Keratinocyte (primary cell): ENCODE measurements at regions not wholly inside any gene's neighbourhood (a gene's known extent, or its start where the extent isn't known, plus 50 kb on each side); places are given as distances from the start of the nearest gene placed in this dataset.

Source experiments
- DNase-seq: peaks from one replicate; pipeline ENCODE4 v3.0.0-alpha.2; 2011; ENCODE audit warnings: low read depth, missing footprints, low spot score
- FAIRE-seq: peaks from 2 replicates; lab custom pipeline; 2011; peaks lifted over from hg19 to GRCh38; lab: Jason Lieb, UNC
- H2AFZ ChIP-seq: 2 replicates; pipeline ENCODE4 v1.6.0; 2012; ENCODE audit warnings: low read length, control low read depth, inconsistent platforms; ENCODE audit not compliant: control insufficient read depth
- H3K27ac ChIP-seq: 2 replicates; pipeline ENCODE4 v1.5.1; 2011; ENCODE audit warnings: low read length; ENCODE audit not compliant: control insufficient read depth, insufficient read depth
- H3K27me3 ChIP-seq: 3 replicates; pipeline ENCODE4 v1.6.0; 2011; ENCODE audit warnings: low read length; ENCODE audit not compliant: control insufficient read depth, insufficient read depth; ENCODE audit errors: extremely low read depth
- H3K36me3 ChIP-seq, 2 experiments: 2 replicates in 1 of 2; 3 replicates in 1 of 2; pipeline ENCODE4 v1.5.1; 2011; ENCODE audit warnings: low read length in 2 of 2, mild to moderate bottlenecking in 1 of 2; ENCODE audit not compliant: control insufficient read depth in 2 of 2, insufficient read depth in 2 of 2; ENCODE audit errors: extremely low read depth in 1 of 2
- H3K4me1 ChIP-seq: 3 replicates; pipeline ENCODE4 v1.5.1; 2011; ENCODE audit warnings: low read length; ENCODE audit not compliant: control insufficient read depth, insufficient read depth; ENCODE audit errors: extremely low read depth
- H3K4me2 ChIP-seq: 3 replicates; pipeline ENCODE4 v1.6.0; 2011; ENCODE audit warnings: low read depth, low read length; ENCODE audit not compliant: control insufficient read depth, insufficient read depth; ENCODE audit errors: extremely low read depth
- H3K4me3 ChIP-seq, 3 experiments: fragments of 200-600 bp in 1 of 3; sonication (generic) in 1 of 3; 2 replicates in 2 of 3; 3 replicates in 1 of 3; pipeline ENCODE4 v1.5.1; 2011 to 2016; ENCODE audit warnings: low read length in 3 of 3, mild to moderate bottlenecking in 3 of 3, control low read depth in 2 of 3, inconsistent platforms in 1 of 3, low read depth in 1 of 3, mixed read lengths in 1 of 3, mixed run types in 1 of 3, moderate library complexity in 1 of 3; ENCODE audit not compliant: control insufficient read depth in 2 of 3, insufficient read depth in 2 of 3; ENCODE audit errors: extremely low read depth in 1 of 3
- H3K79me2 ChIP-seq: 2 replicates; pipeline ENCODE4 v1.6.0; 2012; ENCODE audit warnings: low read length; ENCODE audit not compliant: control insufficient read depth, insufficient read depth
- H3K9ac ChIP-seq: 3 replicates; pipeline ENCODE4 v1.6.0; 2011; ENCODE audit warnings: low read length; ENCODE audit not compliant: control insufficient read depth, insufficient read depth; ENCODE audit errors: extremely low read depth
- H3K9me1 ChIP-seq: 3 replicates; pipeline ENCODE4 v1.6.0; 2011; ENCODE audit warnings: low read length; ENCODE audit not compliant: control insufficient read depth, insufficient read depth; ENCODE audit errors: extremely low read depth
- H3K9me3 ChIP-seq: 2 replicates; pipeline ENCODE4 v1.5.1; 2012; ENCODE audit warnings: low read depth, low read length; ENCODE audit not compliant: control insufficient read depth
- H4K20me1 ChIP-seq: 3 replicates; pipeline ENCODE4 v1.6.0; 2011; ENCODE audit warnings: low read length; ENCODE audit not compliant: control insufficient read depth, insufficient read depth; ENCODE audit errors: extremely low read depth
- EZH2 ChIP-seq: IDR thresholded peaks from one replicate; pipeline ENCODE4 v1.6.1; 2012; ENCODE audit warnings: inconsistent platforms, mild to moderate bottlenecking, low read length, moderate library complexity
- dilution Hi-C: fragments of 300-500 bp; cut with MboI; formaldehyde crosslinking; loops from one replicate; pipeline ENCODE4 v1.7.0; 2020; ENCODE audit warnings: low sequenced_read_pairs; ENCODE audit not compliant: extremely low pct_ligation_motif_present
- TF ChIP-seq, protein P1 (sequence below), 3 experiments: IDR thresholded peaks in 1 of 3; conservative IDR thresholded peaks in 1 of 3; optimal IDR thresholded peaks in 1 of 3; 2 replicates in 2 of 3; 3 replicates in 1 of 3; pipeline versions ENCODE3 to v1.5.1; 2011; ENCODE audit warnings: low read length in 3 of 3, mild to moderate bottlenecking in 3 of 3, moderate library complexity in 2 of 3, control low read depth in 1 of 3, inconsistent platforms in 1 of 3; ENCODE audit not compliant: insufficient read depth in 2 of 3; ENCODE audit errors: extremely low read depth in 1 of 3

DNA sequence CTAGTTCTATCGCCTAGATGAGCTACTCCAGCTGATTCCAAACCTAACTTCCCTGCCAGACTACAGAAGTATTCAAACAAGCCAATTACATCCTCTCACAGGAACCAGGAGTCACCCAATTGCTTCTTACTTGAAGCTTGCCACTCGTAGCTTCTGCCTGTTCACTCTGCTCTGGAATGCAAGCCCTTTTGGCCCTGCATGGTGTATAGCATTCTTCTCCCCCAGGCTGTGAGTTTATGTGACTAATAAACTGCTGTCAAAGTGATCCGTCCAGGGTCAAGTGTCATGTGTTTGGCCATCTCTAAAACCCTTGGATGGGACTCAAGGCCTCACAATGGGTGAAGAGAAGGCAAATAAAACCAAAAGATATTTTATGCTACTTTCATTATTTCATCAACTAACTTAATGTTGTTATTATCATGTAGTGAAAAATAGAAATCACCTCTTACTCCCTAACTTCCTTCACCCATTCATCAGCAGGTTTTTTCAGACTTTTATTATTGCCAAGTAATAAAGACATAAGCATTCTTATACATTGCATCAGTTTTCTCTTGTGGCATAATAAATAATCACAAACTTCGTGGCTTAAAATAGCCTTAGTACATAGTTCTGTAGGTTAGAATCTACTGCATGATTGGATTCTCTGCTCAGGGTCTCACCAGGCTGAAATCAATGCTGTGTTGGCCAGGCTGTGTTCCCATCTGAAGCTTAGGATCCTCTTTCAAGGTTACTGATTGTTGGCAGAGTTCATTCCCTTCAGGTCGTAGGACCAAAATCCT is 1981.7 kb upstream of the FLRT2 start:
- H2AFZ ChIP-seq, result no peak overlapping the region
- no peaks in the 10 kb centered on the region for H3K27me3 ChIP-seq
- no peak for TF ChIP-seq EZH2
- TF ChIP-seq, protein P1, sequence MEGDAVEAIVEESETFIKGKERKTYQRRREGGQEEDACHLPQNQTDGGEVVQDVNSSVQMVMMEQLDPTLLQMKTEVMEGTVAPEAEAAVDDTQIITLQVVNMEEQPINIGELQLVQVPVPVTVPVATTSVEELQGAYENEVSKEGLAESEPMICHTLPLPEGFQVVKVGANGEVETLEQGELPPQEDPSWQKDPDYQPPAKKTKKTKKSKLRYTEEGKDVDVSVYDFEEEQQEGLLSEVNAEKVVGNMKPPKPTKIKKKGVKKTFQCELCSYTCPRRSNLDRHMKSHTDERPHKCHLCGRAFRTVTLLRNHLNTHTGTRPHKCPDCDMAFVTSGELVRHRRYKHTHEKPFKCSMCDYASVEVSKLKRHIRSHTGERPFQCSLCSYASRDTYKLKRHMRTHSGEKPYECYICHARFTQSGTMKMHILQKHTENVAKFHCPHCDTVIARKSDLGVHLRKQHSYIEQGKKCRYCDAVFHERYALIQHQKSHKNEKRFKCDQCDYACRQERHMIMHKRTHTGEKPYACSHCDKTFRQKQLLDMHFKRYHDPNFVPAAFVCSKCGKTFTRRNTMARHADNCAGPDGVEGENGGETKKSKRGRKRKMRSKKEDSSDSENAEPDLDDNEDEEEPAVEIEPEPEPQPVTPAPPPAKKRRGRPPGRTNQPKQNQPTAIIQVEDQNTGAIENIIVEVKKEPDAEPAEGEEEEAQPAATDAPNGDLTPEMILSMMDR (optimal IDR thresholded peaks at IDR 0.05 in 1 of 3, IDR thresholded peaks at IDR 0.05 in 1 of 3, conservative IDR thresholded peaks at IDR 0.05 in 1 of 3; ENCODE audit: extremely low read depth in 1 of 3, insufficient read depth in 2 of 3, low read length in 3 of 3), result no peak

DNA sequence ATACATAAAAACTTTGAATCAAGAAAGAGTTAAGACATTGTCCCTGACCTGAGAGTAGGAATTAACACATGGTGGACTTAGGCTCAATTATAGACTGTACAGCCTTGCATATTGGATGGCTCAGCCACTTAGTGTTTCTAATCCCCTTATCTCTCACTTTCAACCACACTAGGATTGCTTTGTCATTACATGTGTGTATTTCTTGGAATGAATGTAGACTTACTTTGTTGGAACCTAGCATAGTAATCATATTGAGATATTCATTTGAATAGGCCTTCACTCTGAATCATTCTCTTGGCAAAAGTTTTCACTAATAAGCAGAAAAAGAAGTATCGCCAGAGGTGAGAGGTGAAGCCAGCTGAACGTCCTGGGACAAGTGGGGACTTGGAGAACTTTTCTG is 1973.9 kb upstream of the FLRT2 start:
- Histone ChIP-seq H4K20me1 (no peaks in the 10 kb centered on the region), H3K4me1 (no peaks in the 10 kb centered on the region), H2AFZ (no peak overlapping the region), H3K36me3 (no peaks in the 10 kb centered on the region), H3K4me2 (no peak overlapping the region), H3K27me3 (no peaks in the 10 kb centered on the region), H3K4me3 (no peak overlapping the region), H3K27ac (no peak overlapping the region), H3K79me2 (no peaks in the 10 kb centered on the region), H3K9me1 (no peaks in the 10 kb centered on the region), H3K9ac (no peak overlapping the region), H3K9me3 (no peaks in the 10 kb centered on the region)
- dilution Hi-C loops, result no loop called here
- TF ChIP-seq, protein P1 (optimal IDR thresholded peaks at IDR 0.05 in 1 of 3, IDR thresholded peaks at IDR 0.05 in 1 of 3, conservative IDR thresholded peaks at IDR 0.05 in 1 of 3; ENCODE audit: extremely low read depth in 1 of 3, insufficient read depth in 2 of 3, low read length in 3 of 3), result no peak
- TF ChIP-seq EZH2, result no peak
- FAIRE-seq (no peak), DNase-seq (no peak)

More for the DNA sequence above, 1981.7 kb upstream of the FLRT2 start:
- no peak overlapping the region for H3K4me3 ChIP-seq
- H3K9me3 ChIP-seq, result no peaks in the 10 kb centered on the region
- no peak overlapping the region for H3K27ac ChIP-seq
- no peak overlapping the region for H3K9ac ChIP-seq
- no peaks in the 10 kb centered on the region for H3K4me1 ChIP-seq
- H4K20me1 ChIP-seq, result no peaks in the 10 kb centered on the region
- FAIRE-seq (no peak), DNase-seq (no peak)
- H3K4me2 ChIP-seq, result no peak overlapping the region
- no peaks in the 10 kb centered on the region for H3K9me1 ChIP-seq
- H3K36me3 ChIP-seq, result no peaks in the 10 kb centered on the region
- H3K79me2 ChIP-seq, result no peaks in the 10 kb centered on the region
- dilution Hi-C loops, result no loop called here
